22Rv1 (cell line): ENCODE measurements at regions not wholly inside any gene's neighbourhood (a gene's known extent, or its start where the extent isn't known, plus 50 kb on each side); places are given as distances from the start of the nearest gene placed in this dataset.

Experiments used
- CTCF ChIP-seq: fragments of 450-650 bp; IDR thresholded peaks from 2 replicates; pipeline ENCODE4 v1.5.1; 2017; ENCODE audit warnings: mild to moderate bottlenecking
- ZFX ChIP-seq: fragments of 450-650 bp; IDR thresholded peaks from 2 replicates; pipeline ENCODE4 v1.6.1; 2017; ENCODE audit warnings: antibody characterized with exemption, borderline replicate concordance

- no peak for TF ChIP-seq CTCF
- TF ChIP-seq ZFX: no peak
Measured at GRCh38 chr18:27546991-27547390, 361.9 kb upstream of the CHST9 start.
